ENCODE measurements at regions not wholly inside any gene's neighbourhood (a gene's known extent, or its start where the extent isn't known, plus 50 kb on each side); places are given as distances from the start of the nearest gene placed in this dataset.
"Not testable (repeated sequence)": the region's sequence is repeated elsewhere in the genome, so short reads cannot be mapped to it uniquely, and the experiment has no call there.

DNA sequence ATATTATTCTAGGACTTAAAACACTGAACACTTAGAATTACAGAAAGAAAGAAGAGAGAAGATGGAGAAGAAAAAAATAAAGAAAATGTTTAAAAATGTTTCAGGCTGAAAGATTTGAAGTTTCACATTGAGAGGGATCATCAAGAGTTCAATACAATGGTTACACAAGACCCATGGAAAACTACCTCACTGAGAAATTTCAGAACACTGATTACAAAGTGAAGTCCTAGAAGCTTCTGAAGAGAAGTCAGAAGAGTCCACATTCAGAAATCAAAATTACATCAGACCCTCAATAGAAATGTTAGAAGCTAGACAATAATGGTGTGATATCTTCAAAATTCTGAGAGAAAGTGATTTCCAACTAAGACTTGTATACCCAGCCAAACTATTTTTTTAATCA lies 196.1 kb downstream of the MACC1 start:
- no peak for DNase-seq

DNA sequence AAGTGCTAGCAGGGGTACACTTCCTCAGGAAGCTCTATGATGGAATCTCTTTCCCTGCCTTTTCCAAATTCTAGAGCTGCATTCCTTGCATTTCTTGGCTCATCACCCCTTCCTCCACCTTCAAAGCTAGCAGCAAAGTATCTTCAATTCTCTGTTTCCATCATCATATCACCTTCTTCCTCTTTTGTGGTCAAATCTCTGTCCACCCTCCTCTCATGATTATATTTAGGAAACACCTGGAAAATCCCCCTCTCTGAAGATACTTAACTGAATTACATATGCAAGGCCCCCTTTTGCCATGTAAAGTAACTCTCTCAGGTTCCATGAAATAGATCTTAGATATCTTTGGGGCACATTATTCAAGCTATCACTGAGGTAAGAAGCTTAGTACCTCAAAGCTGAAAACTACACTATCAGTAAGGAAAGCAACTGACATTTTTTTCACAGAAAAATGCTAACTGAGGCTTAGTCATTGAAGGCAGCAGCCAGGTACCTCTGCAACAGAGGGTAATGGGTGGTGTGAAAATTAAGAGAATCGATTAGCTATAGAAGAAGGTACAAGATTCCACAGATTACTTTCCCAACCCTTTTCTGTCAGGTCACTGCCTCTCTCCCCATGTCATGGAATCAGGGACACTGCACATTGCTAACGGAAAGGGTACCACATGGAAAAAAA lies 197.3 kb downstream of the MACC1 start:
- no peak for DNase-seq

DNA sequence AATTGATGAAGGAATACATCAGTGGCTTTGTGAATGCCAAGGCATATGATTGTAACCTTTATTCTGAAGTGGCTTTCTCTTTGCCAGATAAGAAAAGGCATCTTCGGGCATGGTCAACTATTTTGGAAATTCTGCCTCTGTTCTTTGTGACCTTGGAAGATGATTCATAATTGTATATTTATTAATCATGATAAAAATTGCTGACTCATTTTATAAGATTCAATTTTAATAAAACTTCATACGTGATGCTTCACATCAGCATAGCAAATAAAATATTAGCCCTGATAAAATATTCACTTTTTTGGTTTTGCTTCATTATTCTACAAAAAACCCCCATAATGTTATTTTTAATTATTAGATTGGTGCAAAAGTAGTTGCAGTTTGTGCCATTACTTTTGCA lies 200.5 kb downstream of the MACC1 start:
- no peak for DNase-seq

DNA sequence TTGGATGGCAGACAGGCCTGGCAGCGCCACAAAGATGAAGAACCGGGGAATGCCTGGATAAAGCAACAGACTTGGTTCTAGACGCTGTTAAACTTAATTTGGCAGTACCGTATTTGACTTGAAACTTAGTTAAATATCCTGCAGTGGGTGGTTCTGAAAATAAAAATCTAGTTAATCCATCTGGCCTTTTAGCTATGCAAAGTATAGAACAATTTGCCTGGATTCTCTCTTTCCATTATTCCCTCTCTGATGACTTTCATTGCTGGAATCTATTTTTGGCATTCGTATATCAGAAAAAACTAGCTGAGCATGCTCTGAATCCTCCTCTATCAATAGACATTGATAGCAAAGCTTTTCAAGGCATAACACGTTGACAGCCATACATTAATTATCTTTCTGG lies 203.6 kb downstream of the MACC1 start:
- no peak for DNase-seq

DNA sequence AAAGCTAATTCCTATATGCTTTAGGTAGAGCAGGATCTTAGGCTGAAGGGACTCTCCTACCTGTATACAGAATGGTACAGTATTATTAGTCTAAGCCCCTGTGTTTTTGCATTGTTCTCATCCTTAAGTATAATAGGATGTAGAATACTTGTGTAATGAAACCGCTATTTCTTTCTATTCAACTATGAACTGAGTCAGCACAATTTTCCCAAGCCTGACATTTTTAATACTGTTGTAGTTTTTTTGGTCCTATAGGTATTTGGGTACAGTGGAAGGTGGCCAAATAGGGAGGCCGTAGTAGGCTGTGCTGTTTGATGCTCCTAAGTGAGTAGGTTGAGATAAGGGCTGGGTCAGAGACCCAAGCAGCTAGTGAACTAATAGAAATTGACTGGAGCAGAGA lies 205.1 kb downstream of the MACC1 start:
- no peak for DNase-seq

DNA sequence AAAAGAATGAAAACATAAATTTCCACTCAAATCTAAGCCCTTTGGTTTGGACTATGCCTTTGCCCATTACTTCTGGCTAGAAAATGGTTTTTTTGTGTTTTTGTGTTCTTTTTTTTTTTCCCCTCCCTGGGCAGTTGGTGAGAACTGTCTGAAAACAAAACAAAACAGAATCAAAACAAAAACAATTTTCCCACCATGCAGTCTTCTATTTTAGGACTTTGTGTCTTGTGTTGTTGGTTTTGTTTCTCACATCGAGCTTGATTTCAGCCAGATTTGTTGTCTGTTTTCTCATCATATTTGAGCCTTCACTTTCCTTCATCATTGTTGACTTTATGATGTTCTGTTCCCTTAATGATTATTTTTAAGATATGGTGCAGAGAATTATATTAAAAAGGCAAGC lies 206.3 kb downstream of the MACC1 start:
- DNase-seq = no peak

DNA sequence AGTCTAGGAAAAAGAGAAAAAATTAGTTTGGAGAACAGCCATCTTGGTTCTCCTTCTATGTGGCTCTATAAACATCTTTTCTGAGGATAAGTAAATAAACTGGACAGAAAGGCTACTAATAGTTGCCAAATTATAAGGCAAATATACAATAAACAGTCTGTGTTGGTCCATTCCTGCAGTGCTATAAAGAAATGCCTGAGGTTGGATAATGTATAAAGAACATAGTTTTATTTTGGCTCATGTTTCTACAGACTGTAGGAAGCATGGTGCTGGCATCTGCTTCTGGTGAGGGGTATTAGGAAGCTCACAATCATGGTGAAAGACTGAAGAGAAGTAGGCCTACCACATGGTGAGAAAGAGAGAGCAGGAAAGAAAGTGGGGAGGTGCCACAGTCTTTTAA lies 209.7 kb downstream of the MACC1 start:
- no peak for DNase-seq

DNA sequence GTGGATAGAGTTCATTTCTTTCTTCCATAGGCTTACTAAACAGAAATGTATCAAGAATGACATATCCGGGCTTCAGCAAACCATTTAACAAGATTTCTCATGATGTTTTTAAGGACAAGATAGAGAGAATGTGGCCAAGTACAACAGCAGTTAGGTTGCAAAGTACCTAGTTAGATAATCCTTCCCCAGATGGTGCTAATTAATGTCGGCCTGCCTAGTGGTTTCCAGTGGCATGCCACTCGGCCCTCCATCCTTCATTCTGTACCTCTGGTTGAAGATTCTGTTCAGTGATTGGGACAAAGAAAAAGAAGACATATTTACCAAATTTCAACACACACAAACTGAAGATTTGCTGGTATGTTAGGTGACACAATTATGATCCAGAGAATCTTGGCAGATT lies 212.1 kb downstream of the MACC1 start:
- DNase-seq = no peak

DNA sequence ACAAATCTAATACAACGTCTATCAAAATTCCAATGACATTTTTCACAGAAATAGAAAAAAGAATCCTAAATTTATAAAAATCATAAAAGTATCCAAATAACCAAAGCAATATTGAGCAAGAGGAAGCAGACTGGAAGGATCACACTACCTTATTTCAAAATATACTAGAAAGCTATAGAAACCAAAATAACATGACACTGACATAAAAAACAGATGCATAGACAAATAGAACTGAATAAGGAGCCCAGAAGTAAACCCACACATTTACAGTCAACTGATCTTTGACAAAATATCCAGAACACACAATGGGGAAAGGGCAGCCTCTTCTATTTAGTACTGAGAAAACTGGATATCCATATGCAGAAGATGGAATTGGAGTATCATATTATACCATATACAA lies 217.5 kb downstream of the MACC1 start:
- DNase-seq = no peak

DNA sequence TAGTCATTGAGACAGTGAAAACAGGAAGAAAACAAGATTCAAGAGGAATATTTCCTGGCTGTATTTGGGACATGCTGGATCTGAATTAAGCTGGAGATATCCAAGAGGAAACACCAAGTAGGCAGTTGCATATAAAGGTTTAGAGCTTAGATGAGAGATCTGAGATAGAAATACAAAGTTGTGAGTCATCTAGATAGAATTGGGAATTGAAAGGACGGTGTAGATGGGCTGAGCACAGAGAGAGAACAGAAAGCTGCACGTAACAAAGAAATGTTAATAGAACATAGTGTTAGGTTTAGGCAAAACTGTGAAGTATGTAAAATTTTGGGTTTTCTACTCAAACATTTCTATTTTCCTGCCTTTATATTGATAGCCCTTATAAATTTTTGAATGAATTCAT lies 218.5 kb upstream of the TMEM196 start:
- no peak for DNase-seq

DNA sequence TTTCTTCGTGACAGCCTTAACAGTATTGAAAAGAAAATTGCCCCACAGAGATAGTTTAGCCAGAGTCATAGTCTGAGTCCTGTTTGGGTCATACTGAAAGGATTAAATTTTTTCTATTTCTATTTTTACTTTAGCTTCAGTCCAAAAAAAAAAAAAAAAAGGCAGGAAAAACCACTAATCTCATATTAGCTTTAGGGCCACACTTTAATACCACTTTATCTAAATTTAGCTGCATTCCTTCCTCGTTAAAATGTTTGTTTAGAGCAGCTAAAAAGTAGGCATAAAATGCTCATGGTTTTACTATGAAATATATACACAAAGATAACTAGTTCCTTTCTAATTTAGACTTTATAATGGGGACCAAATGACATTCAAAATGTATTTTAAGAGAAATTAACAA lies 216.5 kb upstream of the TMEM196 start:
- no peak for DNase-seq

DNA sequence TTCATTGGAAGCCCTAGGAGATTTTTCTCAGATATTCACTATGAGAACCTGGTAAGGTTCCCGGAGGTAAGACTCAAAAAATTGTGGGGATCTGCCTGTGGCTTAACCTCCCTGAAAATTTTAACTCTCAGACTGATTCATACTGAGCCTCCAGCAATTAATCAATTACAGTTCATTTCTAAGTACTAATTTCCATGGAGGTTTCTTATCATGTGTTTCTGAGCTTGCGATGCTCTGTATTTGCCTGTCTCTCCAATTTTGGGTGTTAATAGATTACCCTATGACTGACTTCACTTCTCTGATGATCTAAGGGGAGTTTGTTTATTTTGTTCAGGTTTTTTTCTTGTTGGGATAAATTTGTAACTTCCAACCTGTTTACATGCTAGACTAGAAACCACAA lies 215.4 kb upstream of the TMEM196 start:
- DNase-seq = no peak

DNA sequence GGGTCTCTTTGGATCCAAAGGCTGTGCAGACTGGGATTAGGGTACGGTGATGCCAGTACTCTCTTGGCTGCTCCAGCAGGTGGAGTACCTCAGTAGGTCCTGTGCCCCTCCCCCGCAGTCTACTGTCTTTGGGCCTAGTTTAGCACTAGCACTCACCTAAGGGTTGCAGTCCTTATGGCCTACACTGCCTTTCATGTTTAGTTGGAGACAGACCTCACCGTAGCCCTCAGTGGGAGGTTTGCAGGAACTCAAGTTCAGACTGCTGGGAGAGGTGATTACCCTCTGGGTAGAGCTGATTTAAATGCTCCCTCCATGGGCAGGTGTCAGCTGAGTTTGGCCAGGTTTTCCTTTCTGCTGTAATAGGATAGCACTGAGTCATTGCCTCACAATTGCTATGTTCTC lies 210.8 kb upstream of the TMEM196 start:
- DNase-seq = no peak

DNA sequence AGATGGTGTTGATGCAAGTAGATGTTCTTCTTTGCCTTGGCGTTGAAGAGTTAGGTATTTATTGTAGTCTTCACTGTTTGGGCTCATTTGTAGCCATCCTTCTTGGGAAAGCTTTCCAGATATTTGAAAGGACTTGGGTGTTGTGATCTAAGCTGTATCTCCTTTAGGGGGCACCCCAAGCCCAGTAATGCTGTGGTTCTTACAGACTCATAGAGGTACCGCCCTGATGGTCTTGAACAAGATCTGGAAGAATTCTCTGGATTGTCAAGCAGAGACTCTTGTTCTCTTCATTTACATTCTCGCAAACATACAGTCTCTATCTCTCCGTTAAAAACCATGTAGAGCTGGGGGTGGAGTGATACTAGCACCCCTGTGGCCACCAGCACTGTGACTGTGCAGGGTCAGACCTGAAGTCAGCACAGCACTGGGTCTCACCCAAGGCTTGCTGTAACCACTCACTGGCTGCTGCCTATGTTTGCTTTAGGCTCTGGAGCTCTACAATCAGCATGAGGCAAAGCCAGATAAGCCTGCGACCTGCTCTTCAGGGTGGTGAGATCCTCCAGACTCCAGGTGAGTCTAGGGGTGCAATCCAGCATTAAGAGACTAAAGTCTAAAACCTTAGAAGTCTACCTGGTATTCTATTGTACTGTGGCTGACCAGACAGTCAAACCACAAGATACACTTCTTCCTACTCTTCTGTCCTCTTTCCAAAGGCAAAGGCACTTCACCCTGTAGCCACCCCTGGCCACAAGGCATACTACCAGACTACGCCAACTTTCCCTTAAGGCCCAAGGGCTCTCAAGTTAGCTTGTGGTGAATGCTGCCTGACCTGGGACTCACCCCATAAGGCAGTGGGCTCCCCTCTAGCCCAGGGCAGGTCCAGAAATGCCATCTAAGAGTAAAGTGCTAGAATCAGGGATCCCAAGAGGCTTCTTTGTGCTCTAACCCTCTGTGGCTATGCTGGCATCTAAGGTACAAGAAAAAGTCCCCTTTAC lies 209.7 kb upstream of the TMEM196 start:
- DNase-seq = peak; percentile 54

DNA sequence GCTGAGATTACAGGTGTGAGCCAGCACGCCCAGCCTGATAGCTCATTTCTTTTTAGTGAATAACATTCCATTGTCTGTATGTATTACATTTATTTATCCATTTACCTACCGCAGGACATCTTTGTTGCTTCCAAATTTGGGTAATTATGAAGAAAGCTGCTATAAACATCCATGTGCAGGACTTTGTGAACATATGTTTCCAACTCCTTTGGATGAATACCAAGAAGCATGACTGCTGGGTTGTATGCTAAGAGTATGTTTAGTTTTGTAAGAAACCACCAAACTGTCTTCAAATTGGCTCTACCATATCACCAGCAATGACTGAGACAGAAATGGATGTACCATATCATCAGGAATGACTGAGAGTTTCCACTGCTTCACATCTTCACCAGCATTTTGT lies 200.2 kb upstream of the TMEM196 start:
- no peak for DNase-seq

DNA sequence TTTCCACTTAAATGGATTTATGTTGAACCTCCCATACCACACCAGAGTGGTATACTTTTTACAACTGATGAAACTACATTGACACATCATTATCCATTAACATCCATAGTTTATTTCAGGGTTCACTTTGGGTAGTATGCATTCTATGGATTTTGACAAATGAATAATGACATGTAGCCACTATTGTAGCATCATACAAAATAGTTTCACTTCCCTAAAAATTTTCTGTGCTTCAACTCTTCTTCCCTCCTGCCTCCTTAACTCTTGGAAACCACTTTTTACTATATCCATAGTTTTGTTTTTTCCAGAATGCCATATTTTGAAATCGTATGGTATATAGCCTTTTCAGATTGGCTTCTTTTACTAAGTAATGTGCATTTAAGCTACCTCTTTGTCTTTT lies 199.5 kb upstream of the TMEM196 start:
- no peak for DNase-seq

DNA sequence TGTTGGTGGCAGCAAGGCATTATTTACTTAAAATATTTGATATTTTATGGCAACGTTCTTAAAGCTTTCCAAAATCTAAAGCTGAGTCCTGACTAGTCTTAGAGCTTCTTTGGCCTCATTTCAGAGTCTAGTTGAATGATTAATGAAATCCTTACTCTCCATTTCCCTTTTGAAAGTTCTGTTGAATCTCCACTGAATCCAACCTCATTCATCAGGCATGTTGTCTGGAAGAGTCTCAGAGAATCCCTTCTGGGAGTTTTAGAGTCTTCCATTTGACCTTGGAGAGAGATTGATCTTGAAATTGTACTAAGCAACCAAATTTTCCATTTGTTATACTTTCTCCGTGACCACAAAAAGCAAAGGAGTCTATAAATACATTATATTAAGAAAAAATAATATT lies 198.5 kb upstream of the TMEM196 start:
- no peak for DNase-seq

DNA sequence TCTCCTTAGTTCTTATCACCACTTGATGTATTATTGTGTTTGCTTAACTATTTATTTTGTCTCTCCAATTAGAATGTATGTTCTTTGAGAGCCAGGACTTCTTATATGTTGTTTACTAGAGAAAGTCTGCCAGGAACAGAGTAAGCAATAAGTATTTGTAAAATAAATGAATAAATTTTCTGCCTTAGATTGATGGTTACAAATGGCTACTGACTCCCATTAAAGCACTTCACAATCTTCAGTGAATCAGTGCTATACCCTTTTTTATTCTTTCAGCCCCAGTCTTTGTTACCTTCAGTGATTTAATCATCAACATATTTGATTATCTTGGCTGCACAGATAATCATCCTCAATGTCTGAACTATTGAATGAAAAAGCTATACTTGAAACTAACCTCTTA lies 197.1 kb upstream of the TMEM196 start:
- DNase-seq = no peak

DNA sequence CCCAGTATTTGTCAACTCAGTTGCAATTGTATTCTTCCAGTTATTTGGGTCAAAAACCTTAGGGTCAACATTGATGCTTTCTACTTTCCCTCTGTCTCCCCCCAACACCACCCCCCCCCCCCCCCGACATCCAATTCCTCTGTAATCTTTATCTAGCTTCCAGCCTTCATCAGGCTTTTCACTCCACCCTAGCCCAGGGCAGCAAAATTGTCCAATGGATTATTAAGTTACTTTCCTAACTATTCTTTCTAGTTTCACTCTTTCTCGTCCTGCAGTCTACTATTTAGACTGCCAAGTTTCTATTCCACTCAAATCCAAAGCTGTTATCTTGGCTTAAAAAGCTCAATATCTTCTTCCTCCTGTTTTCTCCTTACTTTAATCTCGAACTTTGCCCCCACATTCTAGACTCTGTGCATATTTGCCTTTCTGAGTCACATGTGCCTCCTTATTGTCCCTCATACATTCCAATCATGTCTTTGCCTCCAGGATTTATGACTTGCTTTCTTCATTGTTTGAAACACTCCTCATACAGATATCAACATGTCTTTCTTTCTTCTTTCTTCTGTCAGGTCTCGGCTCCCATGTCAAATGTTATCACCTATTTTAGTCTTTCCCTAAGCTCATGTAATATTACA lies 196.6 kb upstream of the TMEM196 start:
- no peak for DNase-seq

DNA sequence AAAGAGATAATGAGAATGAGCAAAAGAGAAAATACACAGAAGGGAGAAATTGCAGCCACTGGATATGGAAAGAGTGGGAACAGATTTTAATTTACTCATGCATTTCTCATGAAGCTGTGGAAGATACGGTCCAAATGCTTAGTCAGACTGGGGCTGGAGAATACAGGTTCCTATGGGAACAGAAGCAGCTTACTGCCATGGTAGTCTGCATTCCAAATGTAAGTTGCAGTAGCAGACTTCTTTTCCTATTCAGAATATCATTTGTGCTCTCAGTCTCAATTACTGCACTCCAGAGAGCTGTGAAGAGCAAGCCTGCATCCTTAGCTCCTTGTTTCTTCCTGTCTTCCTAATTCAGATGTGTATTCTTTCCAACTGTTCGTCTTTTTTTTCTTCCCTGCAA lies 190.8 kb upstream of the TMEM196 start:
- no peak for DNase-seq

DNA sequence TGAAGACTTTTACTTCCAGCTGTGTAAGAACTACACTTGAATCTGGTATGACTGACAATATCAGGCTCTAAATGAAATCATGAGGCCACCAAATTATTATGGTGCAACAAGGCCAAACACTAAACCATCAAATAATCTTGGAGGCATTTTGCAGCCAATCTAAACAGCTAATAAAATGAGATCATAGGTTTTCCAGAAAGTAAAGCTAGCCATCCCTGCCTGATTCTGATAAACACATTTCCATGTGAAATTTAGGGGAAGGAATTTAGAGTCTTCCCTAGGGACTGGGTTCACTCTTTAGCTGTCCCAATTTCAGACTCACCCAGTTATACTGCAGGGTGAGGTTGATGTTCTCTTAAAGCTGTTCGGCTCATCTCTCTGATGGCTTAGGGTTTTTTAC lies 190.3 kb upstream of the TMEM196 start:
- no peak for DNase-seq

DNA sequence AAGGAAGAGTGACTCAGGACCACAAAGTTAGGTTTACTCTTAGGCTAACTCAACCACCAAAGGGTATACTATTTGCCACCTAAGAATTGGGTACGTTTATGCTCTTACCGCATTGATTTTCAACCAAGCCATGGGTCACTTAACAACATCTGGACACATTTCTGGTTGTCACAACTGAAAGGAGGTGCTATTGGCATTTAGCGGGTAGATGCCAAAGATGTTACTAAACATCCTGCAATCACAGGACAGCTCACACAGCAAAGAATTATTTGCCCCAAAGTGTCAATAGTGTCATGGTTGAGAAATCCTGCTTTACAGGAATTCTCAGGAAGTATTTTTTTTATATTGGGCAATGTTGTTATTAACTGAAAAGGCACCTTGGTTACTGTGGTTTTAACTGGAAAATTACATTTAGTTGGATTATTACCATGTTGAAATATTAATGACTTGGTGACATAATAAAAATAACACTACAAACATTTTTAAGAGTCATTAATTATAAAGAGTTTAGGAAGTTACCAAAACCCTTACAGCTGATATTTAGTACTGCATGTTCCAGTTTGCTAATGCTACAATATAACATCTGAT lies 185.0 kb upstream of the TMEM196 start:
- no peak for DNase-seq

DNA sequence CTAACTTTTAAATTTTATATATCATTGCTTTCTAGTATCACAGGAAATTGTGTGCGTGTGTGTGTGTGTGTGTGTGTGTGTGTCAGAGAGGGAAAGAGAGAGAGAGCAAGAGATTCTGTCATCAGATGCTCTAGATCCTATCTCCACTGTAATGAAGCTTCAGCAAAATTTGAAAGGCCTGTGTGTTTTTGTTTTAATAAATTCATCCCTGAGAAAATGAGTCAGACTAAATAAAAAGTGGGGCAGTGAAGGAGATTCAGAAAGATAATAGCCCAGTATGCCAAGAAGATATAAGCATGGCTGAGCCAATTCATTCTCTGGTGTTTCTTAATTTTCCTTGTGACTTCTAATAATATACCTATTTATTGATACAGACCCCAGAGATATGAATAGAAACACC lies 184.2 kb upstream of the TMEM196 start:
- DNase-seq = no peak

DNA sequence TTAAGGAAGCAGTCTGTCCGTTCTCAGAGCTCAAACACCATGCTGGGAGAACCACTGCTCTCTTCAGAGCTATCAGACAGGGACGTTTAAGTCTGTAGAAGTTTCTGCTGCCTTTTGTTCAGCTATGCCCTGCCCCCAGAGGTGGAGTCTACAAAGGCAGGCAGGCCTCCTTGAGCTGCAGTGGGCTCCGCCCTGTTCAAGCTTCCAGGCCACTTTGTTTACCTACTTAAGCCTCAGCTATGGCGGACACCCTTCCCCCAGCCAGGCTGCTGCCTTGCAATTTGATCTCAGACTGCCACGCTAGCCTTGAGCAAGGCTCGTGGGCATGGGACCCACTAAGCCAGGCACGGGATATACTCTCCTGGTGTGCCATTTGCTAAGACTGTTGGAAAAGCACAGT lies 180.7 kb upstream of the TMEM196 start:
- DNase-seq = not testable (repeated sequence)
